ENCODE measurements at regions not wholly inside any gene's neighbourhood (a gene's known extent, or its start where the extent isn't known, plus 50 kb on each side); places are given as distances from the start of the nearest gene placed in this dataset.

DNA sequence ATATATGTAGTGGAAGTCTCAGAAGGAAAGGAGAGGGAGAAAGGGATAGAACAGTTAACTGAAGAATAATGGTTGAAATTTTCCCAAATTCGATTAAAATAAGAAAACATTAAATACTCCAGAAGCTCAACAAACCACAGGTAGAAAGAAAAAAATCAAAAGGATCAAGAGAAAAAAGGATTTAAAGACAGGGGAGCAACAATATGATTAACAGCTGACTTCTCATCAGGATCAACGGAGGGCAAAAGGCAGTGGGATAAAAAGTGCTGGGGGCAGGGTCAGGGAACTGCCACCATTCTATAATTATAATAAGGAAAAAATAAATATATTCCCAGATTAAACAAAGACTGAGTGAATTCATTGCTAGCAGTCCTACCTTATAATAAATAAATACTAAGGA, 55.3 kb downstream of the CDKN2C start:
- DNase-seq (no peak), ATAC-seq (no peak)
- intact Hi-C loops (cut with DNase I), result no loop called here
- H3K4me1 ChIP-seq, result no peaks in the 10 kb centered on the region
- TF ChIP-seq, protein P1, sequence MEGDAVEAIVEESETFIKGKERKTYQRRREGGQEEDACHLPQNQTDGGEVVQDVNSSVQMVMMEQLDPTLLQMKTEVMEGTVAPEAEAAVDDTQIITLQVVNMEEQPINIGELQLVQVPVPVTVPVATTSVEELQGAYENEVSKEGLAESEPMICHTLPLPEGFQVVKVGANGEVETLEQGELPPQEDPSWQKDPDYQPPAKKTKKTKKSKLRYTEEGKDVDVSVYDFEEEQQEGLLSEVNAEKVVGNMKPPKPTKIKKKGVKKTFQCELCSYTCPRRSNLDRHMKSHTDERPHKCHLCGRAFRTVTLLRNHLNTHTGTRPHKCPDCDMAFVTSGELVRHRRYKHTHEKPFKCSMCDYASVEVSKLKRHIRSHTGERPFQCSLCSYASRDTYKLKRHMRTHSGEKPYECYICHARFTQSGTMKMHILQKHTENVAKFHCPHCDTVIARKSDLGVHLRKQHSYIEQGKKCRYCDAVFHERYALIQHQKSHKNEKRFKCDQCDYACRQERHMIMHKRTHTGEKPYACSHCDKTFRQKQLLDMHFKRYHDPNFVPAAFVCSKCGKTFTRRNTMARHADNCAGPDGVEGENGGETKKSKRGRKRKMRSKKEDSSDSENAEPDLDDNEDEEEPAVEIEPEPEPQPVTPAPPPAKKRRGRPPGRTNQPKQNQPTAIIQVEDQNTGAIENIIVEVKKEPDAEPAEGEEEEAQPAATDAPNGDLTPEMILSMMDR (IDR thresholded peaks at IDR 0.05), result no peak
- H3K4me3 ChIP-seq, result no peak overlapping the region
- no peaks in the 10 kb centered on the region for H3K27me3 ChIP-seq
- no peak overlapping the region for H3K27ac ChIP-seq
- no peaks in the 10 kb centered on the region for H3K9me3 ChIP-seq
- no peaks in the 10 kb centered on the region for H3K36me3 ChIP-seq

GRCh38 chr1:51032936-51033335, 62.9 kb downstream of the CDKN2C start:
- TF ChIP-seq, protein P1 (IDR thresholded peaks at IDR 0.05), result no peak
- intact Hi-C loops (cut with DNase I), result no loop called here
- H3K4me1 ChIP-seq, result no peaks in the 10 kb centered on the region

GRCh38 chr1:51044199-51044598, 57.8 kb upstream of the C1orf185 start:
- DNase-seq, result no peak
- Histone ChIP-seq H3K4me3 (no peak overlapping the region), H3K36me3 (no peaks in the 10 kb centered on the region), H3K27me3 (no peaks in the 10 kb centered on the region), H3K27ac (no peak overlapping the region), H3K4me1 (no peaks in the 10 kb centered on the region), H3K9me3 (no peaks in the 10 kb centered on the region)
- intact Hi-C loops (cut with DNase I), result loop anchor here (10.0 kb wide), 1 partner anchor 269 kb away; no protein-coding TSS in a partner anchor
- TF ChIP-seq, protein P1 (IDR thresholded peaks at IDR 0.05), result no peak
- ATAC-seq, result no peak

More at GRCh38 chr1:51032936-51033335, 62.9 kb downstream of the CDKN2C start:
- DNase-seq, result no peak
- Histone ChIP-seq H3K9me3 (no peaks in the 10 kb centered on the region), H3K4me3 (no peak overlapping the region), H3K27ac (no peak overlapping the region), H3K27me3 (no peaks in the 10 kb centered on the region), H3K36me3 (no peaks in the 10 kb centered on the region)
- no peak for ATAC-seq

DNA sequence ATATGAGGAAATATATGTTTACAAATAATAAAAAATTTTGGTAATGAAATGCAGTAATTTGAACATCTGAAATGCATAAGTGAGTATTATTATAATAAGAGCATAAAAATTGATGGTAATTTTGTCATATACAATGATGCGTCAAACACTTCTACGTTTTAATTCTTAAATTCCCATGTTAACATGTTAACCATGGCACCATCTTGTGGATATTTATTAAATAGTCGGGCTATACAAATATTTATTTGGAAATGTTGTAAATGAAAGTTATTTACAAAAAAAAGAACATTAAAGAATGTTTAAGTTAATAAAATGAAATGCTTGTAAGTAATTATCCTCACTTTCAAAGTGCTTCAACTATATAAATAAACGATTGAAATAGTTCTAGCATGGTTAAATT, 57.2 kb upstream of the C1orf185 start:
- TF ChIP-seq, protein P1 (IDR thresholded peaks at IDR 0.05), result peak; percentile 44
- no peaks in the 10 kb centered on the region for H3K9me3 ChIP-seq
- H3K4me3 ChIP-seq, result no peak overlapping the region
- DNase-seq (no peak), ATAC-seq (no peak)
- no peaks in the 10 kb centered on the region for H3K36me3 ChIP-seq
- intact Hi-C loops (cut with DNase I), result loop anchor here (10.0 kb wide), 1 partner anchor 270 kb away; no protein-coding TSS in a partner anchor
- H3K27me3 ChIP-seq, result no peaks in the 10 kb centered on the region
- H3K4me1 ChIP-seq, result no peaks in the 10 kb centered on the region
- no peak overlapping the region for H3K27ac ChIP-seq

DNA sequence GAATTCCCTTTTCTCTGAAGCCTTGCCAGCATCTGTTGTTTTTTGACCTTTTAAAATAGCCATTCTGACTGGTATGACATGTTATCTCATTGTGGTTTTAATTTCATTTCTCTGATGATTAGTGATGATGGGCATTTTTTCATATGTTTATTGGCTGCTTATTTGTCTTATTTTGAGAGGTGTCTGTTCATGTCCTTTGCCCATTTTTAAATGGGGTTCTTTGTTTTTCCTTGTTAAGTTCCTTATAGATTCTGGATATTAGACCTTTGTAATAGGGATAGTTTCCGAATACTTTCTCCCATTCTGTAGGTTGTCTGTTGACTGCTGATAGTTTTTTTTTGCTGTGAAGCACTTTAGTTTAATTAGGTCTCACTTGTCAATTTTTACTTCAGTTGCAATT, 54.0 kb upstream of the C1orf185 start:
- intact Hi-C loops (cut with DNase I), result loop anchor here (10.0 kb wide), 1 partner anchor 273 kb away; no protein-coding TSS in a partner anchor
- TF ChIP-seq, protein P1 (IDR thresholded peaks at IDR 0.05), result no peak

DNA sequence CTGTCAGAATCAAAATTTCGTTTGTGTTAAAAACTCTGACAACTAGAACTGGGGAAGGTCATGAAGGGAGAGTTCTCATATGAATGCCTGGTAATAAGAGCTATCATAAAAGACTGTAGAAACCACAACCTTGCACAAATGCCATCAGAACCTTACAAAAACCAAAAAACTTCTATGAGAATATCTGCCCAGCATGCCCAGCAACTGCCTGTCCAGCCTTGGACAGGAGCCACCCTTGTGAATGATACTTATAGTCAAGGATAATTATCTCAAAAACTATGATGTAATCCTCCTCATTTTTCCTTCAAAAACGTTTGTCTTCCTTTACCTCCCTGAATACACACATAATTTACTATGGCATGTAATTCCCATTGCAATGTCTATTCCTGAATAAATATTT, 53.4 kb upstream of the C1orf185 start:
- Histone ChIP-seq H3K27me3 (no peaks in the 10 kb centered on the region), H3K36me3 (no peaks in the 10 kb centered on the region), H3K4me1 (no peaks in the 10 kb centered on the region), H3K9me3 (no peaks in the 10 kb centered on the region), H3K4me3 (no peak overlapping the region), H3K27ac (no peak overlapping the region)
- TF ChIP-seq, protein P1 (IDR thresholded peaks at IDR 0.05), result no peak
- ATAC-seq (no peak), DNase-seq (no peak)
- intact Hi-C loops (cut with DNase I), result loop anchor here (10.0 kb wide), 1 partner anchor 274 kb away; no protein-coding TSS in a partner anchor

More for the DNA sequence above, 54.0 kb upstream of the C1orf185 start:
- no peaks in the 10 kb centered on the region for H3K27me3 ChIP-seq
- no peak overlapping the region for H3K4me3 ChIP-seq
- DNase-seq (no peak), ATAC-seq (no peak)
- H3K27ac ChIP-seq, result no peak overlapping the region
- no peaks in the 10 kb centered on the region for H3K36me3 ChIP-seq
- H3K4me1 ChIP-seq, result no peaks in the 10 kb centered on the region
- no peaks in the 10 kb centered on the region for H3K9me3 ChIP-seq

All from upper lobe of right lung (tissue), 1 donor.